EL (cell line): ENCODE measurements at regions not wholly inside any gene's neighbourhood (a gene's known extent, or its start where the extent isn't known, plus 50 kb on each side); places are given as distances from the start of the nearest gene placed in this dataset.
"Not testable (repeated sequence)": the region's sequence is repeated elsewhere in the genome, so short reads cannot be mapped to it uniquely, and the experiment has no call there.

Source experiments
- DNase-seq: peaks from one replicate; pipeline ENCODE4 v3.0.0-alpha.2; 2016

DNA sequence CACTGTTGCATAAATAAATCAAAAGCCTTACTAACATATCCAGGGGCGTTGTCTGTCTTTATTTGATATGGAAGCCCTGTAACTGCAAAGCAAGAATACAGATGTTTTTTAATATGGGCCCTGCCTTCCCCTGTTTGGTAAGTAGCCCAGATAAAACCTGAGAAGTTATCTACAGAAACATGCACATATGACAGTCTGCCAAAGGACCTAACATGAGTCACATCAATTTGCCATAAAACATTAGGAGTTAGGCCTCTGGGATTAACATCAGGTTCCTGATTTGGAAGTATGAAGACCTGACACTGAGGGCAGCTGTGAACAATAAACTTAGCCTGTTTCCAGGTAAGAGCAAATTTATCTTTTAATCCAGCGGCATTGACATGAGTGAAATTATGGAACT is 1588.8 kb downstream of the REEP3 start:
- DNase-seq = no peak

DNA sequence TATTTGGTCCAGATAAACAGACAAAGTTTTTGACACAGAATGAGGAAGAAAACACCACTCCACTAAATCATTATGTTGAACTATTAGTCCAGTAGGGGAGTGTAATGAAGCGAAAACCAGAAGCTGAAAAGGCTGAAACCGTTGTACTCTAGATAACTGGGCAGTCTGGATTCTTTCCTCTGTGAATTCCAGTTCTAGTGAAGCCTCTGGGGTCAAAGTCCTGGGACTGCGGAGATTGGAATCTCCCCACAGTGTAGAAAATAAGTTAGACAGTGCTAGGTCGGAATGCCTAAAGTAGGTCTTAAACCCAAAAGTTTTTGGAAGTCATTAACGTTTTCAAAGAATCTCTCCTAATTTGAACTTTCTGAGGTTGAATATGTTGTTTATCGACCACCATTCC is 1589.9 kb downstream of the REEP3 start:
- not testable (repeated sequence) for DNase-seq

DNA sequence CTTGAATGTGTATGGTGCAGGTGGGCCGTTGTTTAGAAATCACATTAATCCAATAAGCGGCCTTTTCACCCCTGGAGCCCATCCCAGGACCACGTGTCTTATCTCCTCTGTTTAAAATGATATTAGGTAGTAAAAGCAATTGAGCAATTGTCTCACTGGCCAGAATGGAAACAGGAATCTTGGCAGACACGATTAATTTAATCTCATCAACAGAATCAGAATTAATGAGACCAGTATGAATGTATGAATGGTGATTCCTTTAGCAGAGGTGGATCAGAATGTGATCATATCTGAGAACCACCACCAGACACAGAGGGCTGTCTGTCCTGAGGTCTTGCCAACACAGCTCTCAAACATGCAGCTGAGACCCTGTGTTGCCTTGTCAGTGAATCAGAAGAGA is 1591.4 kb downstream of the REEP3 start:
- DNase-seq = no peak

DNA sequence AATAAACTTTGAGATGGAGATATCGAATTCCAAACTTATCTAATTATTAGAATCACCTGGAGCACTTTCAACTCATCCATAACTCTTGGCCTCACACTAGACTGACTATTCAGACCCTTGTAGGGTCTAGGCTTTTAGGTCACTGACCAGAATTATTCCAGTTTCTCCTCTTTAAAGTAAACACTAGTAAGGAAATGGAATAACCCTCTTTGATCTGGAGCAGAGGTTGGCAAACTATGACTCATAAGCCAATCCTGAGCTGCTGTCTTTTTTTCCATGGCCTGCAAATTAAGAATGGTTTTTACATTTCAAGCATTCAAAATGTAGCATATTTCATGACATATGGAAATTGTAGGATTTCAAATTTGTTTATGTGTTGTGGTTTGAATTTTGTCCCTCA is 1601.9 kb downstream of the REEP3 start:
- no peak for DNase-seq

DNA sequence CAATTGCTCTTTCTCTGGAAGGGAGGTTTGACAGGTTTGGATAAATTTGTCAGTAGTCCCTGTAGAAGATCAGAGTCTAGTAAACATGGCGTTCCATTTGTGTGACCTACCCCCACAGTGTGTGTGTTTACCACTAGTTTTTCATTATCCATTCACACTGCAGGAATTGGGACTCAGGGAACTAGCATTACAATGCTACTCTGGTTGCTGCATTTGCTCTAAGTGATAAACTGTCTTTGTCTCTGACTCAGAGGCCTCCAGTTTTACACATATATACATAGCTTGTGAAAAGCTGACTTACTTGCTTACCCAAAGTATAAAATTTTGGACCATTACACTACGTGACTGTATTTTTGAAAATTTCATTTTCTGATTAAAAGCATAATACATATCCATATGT is 1604.0 kb downstream of the REEP3 start:
- DNase-seq = no peak

DNA sequence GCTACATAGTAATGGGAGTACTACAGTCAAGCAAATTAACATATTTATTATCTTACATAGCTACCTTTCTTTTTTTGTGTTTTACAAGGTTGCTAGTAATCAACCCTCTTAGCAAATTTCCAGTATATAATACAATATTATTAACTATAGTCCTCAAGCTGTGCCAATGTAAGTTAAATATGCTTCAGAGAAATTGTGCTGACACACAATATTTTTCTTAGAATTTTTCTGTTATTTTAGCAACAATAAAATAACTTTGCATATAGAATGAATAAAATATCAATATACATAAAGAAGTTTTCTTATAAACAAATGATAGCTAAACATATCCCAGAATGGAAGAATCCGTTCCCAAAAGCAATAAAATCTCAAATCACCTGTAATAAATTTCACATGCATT is 1605.1 kb downstream of the REEP3 start:
- DNase-seq = no peak

DNA sequence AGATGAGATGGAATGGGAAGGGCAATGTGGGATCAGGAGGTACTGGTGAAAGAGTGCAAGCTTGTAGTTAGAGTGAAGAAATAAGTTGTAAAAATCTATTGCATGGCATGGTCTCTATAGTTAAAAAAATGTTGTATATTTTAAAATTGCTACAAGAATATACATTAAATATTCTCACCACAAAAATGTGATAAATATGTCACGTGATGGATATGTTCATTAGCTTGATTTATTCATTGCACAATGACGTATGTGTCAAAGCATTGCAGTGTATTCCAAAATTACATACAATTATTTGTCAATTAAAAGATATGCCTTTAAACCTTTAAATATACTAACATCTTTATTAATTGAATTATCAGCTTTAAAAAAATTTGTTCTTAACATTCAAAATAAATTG is 1607.1 kb downstream of the REEP3 start:
- DNase-seq = no peak

DNA sequence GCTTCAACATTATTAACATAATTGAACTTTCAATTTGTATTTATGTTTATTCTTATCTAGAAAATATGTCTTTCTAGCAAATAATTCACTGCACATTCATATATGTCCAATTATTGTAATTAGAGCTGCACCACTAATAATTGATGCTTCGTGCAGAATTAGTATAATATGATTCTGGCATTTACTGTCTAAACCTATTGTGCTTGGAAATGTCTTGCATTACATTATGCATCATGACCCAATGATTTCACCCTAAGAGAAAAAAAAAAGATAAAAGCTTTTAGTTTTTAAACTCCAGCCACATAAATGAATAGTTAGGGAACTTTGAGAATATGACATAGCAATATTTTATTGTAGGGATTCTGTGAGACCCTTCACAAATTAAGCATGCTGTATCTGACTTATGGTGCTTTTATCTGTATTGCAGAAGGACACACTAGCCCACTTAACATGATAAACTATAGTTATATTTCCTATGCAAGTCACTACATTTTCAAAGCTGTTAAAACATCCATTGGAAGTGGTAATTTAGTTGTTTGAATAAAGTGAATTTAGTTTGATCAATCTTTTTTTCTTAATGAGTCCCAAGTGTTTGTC is 1609.1 kb downstream of the REEP3 start:
- DNase-seq = no peak

DNA sequence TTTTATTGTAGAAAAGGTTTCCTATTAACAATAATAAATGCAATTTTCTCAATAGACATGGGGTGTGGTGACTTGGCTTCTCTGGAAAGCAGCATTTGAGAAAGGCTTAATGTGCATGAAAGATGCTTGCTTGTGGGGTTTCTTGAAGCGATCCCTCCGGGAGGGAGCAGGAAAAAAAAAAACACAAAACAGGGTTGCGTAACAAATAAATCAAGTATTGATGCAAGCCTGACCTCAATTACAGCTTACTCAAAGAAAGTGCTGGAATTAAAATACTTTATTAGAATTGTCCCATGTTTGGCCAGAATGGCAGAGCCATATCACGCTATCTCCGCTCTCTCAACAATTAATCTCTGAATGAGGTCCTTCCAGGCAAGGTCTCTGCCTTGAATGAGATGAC is 1612.5 kb downstream of the REEP3 start:
- DNase-seq = no peak

DNA sequence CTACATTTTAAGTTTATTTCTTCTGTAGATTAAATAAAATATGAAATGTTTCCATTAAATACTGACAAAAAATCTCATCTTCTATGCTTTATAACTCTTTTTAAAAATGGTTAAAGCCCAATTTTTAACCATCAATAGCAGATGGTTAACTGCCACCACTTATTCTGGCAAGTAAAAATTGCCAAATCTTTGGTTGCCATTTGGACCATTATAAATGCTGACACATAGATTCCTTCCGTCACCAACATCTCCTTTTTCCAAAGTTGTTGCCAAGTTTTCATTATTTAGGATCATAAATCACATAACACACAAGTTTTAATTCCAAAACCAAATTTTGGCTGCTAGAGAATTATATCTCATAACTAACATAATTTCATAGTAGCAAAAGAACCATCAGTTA is 1614.3 kb downstream of the REEP3 start:
- DNase-seq = no peak

DNA sequence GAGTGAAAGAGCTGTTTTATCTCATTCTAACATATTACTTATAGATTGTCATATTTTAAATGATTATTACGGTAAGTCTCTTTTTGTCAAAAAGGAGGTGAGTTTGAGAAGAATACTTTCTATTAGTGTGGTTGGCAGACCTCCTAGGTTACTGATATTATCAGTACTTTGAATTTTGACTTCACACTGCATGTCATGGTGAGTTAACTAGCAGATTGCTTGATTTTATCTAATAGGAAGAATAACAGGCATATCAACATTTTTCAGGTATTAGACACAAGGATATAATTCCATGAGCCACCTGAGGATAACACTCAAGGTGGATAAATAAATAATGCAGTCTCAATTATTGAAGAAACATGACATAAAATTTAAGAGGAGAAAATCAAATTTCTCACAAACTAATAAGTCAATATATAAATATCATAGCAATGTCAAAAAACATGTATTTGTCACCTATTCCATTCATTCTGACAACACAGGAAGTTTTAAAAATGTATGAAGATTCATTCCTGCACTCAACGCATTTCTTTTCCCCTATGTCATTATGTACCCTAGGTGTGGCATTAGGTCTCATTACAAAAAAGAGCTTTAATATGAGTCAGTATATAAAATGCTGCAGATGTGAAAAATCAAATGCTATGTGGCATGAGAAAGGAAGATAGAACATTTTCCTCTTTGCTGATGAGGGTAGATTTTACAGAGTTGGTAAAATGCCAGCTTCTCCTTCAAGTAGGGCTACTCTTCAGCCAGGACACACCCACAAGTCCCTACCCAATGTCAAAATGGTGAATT is 1621.6 kb downstream of the REEP3 start:
- no peak for DNase-seq

DNA sequence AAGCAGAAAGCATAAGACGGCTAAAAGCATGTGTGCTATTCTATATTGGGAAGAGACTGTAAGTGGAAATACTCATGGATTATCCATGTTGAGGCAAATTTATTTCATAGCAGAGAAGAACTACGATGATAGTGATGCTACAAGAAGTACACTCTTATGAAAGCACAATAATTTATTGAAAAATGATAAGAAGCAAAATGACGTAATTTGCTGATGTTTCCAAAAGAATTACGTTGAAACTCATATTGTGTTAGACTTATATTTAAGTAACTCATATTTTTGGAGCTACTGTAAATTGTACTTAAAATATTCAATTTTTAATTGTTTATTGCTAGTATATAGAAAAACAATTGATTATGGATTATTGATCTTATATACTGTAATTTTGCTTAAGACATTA is 1622.5 kb downstream of the REEP3 start:
- DNase-seq = no peak

DNA sequence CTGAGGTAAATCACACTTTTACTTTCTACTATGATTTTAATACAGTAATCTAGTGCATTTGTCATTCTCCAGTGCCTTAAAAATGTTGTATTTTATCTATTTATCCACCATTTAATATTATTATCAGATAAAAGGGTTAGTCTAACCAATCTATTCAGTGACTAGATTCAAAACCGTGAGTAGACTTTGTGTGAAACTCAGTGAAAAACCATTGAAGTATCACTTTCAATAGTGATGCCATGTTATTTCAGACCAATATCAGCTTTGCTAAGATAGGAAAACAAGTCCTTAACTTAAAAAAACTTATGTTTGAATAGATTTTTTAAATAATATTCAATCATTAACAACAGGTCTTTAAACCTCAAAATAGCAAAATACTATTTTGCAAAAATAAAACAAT is 1628.7 kb downstream of the REEP3 start:
- DNase-seq = no peak

DNA sequence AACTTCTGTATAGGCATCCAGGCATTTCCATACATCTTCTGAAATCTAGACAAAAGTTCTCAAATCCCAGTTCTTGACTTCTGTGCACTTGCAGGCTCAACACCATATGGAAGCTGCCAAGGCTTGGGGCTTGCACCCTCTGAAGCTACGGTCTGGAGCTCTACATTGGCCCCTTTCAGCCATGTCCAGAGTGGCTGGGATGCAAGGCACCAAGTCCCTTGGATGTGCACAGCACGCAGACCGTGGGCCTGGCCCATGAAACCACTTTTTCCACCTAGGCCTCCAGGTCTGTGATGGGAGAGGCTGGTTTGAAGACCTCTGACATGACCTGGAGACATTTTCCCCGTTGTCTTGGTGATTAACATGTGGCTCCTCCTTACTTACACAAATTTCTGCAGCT is 1645.1 kb downstream of the REEP3 start:
- no peak for DNase-seq

DNA sequence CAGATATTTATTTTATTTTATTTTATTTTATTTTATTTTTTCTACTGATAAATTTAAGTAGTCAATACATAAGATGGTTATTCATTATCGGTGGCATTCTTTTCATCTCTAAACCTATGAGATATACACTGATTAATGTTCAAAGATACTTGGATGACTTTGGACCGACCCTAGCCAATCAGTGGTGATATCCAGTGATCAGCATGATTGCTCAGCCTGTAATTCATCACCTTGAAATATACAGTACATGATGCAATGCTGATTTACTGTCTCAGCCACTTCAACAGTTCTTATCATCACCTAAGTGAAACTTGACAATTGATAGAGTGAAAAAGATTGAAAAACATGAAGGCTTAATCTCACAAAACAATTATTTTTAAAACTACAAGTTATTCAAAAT is 1651.0 kb downstream of the REEP3 start:
- DNase-seq = no peak

DNA sequence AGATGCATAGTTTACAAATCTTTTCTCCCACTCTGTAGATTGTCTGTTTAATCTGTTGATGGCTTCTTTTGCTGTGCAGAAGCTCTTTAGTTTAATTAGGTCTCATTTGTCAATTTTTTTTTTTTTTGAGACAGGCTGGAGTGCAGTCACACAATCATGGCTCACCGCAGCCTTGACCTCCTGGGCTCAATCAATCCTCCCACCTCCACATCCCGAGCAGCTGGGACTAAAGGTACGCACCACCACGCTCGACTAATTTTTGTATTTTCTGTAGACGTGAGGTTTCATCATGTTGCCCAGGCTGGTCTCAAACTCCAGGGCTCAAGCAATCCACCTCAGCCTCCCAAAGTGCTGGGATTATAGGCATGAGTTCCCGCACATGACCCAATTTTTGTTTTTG is 1655.8 kb downstream of the REEP3 start:
- DNase-seq = no peak

DNA sequence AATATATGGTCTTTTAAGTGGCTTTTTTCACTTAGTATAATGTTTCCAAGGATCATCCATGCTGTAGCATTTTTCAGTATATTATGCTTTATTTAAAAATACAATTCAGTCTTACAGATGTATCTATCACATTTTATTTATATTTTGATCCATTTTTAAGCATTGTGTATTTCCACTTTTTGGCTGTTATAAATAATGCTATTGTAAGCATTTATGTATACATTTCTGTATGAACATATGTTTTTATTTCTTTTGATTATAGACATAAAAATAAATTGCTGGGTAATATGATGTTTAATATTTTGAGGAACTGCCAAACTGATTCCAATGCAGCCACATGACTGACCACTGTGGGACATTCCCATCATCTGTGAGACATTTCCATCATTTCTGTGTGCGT is 1662.0 kb downstream of the REEP3 start:
- no peak for DNase-seq

DNA sequence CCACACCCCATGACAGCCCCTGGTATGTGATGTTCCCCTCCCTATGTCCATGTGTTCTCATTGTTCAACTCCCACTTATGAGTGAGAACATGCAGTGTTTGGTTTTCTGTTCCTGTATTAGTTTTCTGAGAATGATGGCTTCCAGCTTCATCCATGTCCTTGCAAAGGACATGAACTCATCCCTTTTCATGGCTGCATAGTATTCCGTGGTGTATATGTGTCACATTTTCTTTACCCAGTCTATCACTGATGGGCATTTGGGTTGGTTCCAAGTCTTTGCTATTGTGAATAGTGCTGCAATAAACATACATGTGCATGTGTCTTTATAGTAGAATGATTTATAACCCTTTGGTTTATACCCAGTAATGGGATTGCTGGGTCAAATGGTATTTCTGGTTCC is 1665.5 kb downstream of the REEP3 start:
- not testable (repeated sequence) for DNase-seq

DNA sequence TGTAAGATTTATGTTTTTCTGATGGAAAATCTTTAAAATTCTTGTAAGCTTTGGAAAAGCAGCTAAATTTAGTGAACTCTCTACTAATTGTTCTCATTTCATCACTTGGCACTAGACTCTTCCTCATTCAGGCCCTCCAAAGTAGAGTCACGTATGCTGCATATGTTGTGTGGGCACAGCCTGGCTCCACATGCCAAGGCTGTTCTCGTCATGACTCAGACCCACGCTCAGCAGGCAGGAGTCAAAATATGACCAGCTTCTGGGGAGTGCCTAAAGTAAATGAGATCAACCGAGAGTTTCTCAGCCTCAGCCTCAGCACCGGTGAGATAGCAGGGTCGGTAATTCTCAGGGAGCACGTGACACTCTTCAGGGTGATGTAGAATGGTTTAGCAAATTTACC is 1672.9 kb downstream of the REEP3 start:
- no peak for DNase-seq

DNA sequence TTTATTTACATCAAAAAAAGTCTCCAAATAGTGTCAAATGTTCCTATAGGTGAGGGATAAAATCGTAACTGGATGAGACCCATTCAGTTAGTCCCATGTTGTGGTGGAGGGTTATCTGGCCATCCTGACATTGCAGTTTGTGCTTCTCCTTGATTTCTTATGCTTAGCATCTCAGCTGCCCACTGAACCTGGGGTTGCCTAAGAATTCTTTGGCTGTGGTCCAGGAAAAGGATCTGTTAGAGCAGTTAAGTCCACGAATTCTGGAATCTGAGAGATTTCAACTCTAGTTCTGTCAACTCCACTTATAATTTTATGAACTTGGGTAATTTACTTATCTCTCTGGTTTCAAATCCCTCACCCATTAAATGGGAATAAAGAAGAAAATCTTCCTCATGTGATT is 1673.4 kb downstream of the REEP3 start:
- DNase-seq = no peak

DNA sequence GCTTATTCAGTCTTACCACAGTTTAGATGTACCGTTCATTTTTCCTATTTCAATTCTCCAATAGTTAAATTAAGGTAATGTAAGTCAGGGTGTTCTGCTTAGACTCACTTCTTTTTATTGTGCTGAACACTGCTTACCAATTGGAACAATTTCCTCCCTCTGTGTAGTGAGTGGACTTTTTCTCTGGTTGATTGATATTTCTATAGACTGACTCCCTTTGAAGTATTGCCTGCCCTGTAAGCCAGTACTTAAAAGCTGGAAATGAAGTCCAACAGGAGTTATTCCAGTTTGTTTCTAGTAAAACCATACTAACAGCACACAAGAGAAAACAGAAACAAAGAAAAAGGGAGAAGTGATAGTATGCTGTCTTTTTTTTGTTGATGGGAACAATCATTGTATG is 1674.9 kb downstream of the REEP3 start:
- DNase-seq = no peak

DNA sequence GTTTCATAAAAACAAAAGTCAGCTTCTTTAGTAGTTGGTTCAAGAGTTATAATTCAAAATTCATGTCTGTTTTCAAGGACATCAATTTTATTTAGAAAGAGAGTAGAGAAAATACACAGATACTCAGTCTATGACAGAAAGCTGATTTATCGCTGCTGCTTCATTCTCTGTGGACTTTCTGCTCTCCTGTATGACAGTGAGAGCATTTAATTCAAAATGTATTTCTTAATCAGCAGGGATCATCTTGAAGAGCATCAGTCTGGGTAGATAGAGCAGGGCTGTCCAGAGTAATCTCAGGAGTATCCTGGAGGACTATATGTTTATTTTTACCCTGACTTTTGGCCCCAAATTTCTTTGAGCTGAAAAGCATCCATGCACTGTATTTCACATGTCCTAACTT is 1676.7 kb downstream of the REEP3 start:
- DNase-seq = no peak

DNA sequence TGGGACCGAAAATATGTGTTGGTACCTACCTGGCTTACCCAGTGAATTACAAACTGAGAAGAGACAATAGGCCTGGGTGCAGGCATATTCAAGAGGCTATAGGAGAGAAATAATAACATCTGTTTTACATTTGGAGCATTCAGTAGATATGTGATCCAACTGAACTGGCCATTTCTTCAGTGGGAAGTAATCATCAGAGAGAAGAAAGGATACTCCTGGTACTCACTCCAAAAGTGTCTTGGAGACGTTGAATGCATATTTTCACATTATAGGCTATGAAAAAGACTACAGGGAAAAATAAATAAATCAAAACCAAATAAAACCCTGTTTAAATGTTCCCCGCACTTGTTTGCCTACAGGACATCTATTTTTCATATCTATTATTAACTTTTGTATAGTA is 1680.3 kb downstream of the REEP3 start:
- DNase-seq = no peak

DNA sequence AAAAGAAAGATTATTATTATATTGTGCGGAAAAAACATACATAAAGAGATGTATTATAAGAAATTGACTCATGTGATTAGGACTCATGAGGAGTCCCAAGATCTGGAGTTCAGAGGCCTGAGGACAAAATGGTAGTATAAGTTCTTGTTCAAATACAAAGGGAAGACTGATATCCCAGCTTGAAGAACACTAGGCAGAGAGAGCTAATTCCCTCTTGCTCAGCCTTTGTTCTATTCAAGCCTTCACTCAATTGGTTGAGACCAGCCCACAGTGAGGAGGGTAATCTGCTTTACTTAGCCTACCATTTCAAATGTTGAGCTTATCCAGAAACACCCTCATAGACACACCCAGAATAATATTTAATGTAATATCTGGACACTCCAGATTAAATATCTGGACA is 1683.8 kb downstream of the REEP3 start:
- no peak for DNase-seq

DNA sequence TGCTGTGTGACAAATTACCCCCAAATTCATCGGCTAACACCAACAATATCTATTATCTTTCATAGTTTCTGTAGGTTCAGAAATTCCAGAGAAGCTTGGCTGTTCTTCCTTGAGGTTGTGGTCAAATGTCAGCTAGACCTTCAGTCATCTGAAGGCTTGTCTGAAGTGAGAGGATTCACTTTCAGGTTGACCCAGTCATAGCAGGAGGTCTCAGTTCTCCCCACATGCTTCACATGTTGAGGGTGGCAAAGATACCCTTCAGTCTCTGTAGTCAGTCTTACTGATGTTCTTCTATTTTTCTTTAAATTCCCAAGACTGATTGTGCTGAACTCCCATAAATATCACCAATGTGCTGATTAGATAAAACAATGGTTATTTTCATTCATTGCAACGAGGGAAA is 1692.0 kb downstream of the REEP3 start:
- DNase-seq = no peak
